Putamen (tissue), 1 donor: ENCODE measurements at regions not wholly inside any gene's neighbourhood (a gene's known extent, or its start where the extent isn't known, plus 50 kb on each side); places are given as distances from the start of the nearest gene placed in this dataset.
A peak's percentile ranks its signal among the peaks of the same experiment; 100 is the strongest.
"Not testable (repeated sequence)": the region's sequence is repeated elsewhere in the genome, so short reads cannot be mapped to it uniquely, and the experiment has no call there.

Experiments
- DNase-seq: peaks from one replicate; pipeline ENCODE4 v3.0.0-alpha.2; 2016; ENCODE audit warnings: low spot score

GRCh38 chr5:96483878-96484277 is 50.8 kb upstream of the PCSK1 start:
- no peak for DNase-seq

GRCh38 chr5:96487859-96488258 is 54.8 kb upstream of the PCSK1 start:
- DNase-seq, result peak; percentile 3

DNA sequence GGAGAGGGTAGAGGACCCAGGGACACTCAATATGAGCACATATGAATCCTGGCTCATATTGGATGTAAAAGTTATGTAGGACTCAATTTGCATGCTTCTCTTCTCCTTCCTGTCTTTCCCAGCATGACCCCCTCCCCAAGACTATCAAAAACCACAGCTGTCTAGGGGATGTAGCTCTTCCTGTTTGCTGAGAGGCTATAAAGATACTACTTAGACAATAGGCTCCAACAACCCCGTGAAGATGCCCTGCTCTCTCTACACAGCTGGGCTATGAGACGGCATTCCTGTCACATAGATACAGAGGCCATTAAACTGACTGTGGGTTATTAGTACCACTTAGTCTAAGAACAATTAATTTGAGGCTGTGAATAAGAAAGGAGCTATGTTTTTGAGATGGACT is 56.5 kb upstream of the PCSK1 start:
- no peak for DNase-seq

DNA sequence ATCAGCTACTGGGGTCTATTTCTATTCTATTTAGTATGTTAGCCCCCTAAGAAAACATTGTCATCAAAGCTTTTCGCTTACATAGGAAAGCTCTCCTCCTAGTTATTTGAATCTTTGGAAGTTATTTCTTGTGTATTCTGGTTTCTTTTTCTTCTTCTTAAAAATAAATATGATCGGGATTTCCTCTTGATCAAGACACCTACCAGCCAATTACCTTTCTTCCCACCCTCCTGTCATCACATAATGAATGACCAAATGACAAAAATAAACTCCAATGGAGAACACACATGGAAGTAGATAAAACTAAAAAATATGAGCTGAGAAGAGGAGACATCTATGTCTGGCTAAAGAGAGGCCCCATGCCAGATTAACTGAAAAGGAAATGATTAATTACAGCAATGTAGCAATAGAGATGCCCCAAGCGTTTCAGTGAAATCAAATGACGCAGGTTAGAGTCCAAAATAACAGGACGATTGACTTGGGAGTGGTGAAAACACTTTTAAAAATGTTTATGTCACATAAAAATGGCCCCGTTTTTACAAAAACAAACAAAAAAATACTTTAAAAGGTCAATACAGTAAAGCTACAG is 59.5 kb upstream of the PCSK1 start:
- no peak for DNase-seq

- no peak for DNase-seq
These were observed 60.3 kb upstream of the PCSK1 start for GRCh38 chr5:96493219-96493790.

GRCh38 chr5:96495412-96495811 is 62.4 kb upstream of the PCSK1 start:
- not testable (repeated sequence) for DNase-seq

GRCh38 chr5:96497027-96497426 is 64.0 kb upstream of the PCSK1 start:
- DNase-seq, result not testable (repeated sequence)

DNA sequence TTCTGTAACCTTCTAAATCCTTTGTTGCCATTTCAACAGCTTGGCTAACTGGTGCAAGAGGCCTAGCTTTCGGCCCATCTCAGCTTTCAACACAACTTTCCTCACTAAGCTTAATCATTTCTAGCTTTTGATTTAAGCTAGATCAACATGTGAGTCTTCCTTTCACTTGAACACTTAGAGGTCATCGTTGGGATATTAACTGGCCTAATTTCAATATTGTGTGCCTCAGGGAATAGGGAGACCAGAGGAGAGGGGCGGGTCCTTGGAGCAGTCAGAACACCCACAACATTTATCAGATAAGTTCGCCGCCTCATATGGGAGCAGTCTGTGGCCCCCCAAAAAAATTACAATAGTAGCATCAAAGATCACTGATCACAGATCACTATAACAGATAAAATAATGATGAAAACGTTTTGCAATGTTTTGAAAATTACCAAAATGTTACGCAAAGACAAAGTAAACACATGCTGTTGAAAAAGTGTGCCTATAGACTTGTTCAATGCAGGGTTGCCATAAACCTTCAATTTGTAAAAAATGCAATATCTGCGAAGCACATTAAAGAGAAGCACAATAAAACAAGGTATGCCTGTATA is 66.8 kb upstream of the PCSK1 start:
- DNase-seq, result no peak

DNA sequence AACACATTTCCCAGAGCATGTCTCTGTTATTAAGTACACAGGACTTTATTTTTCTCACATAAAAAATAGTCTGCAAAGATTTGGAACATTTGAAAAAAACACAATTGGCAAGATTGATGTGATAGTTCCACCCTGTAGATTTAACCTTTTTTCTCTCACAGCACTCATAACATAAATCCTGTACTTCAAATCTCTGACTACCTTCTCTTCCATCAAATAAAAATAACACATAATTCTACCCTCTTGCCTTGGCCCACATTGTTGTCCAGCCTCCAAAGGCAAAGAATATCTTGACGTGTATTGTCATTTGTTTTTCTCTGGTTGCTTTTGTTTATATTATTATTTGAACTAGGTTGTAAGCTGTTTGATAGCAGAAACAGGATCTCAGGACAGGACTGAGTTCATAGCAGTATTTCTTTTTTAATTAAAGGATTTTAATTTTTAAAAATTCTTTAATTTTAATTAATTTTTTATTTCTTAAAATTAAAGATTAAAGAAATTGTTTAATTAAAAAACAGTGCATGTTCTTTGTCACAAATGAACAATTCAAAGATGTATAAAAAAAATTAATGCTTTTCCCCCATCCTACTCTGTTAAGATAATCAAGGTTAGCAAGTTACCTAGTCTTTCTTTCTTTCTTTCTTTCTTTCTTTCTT is 69.1 kb upstream of the PCSK1 start:
- DNase-seq, result no peak

DNA sequence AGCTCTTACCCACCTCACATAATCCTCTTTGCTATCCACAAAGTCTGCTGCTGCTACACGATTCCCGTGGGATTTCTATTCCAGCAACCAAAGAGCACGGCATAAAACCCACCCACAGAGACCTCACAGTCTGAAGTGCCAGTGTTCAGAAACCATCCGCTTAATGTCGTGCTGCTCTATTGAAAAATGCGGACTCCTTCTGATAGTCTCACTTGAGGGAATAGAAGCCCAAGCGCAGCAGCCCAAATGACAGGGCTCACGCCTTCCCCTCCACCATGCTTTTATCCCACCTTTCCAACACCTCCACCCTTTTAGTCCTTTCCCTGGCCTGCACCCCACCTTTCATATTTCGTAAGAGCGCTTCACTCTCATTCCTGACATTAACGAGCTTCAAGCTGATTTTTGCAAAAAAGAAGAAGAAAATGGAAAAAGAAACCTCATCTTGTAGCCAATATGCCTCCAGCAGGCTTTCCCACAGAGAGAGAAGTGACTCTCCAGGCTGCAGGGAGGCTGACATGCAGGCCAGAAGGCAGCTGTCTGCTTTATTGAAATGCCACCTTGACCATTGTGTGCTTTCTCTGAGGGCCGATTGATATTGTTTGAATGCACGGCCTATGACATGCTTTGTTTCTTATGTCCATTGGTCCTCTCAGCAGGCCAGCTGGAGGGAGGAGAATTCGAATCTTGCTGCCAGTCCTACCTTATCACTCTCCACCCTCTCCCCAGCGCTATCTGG is 70.6 kb upstream of the PCSK1 start:
- peak; percentile 28 for DNase-seq

GRCh38 chr5:96506376-96506775 is 73.3 kb upstream of the PCSK1 start:
- DNase-seq, result no peak

- no peak for DNase-seq
These were observed 73.9 kb upstream of the PCSK1 start for GRCh38 chr5:96506866-96507527.

DNA sequence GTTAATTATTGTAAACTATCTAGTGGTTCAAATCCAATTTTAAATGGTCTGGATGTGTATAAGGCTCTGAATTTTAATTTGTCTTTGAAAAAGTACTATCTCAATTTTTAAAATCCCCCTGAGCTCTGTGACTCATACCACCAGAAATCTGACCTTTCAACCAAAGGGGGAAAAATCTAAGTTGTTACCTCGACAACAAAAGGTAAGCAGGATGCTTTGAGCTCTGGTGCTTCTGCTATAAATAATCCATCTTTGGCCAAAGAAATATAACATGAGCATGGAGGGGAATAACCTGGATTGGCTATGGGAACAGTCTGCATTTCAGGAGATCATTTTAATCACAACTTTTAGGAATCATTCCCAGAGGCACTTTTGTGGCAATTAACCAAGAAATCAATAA is 76.3 kb upstream of the PCSK1 start:
- no peak for DNase-seq

- DNase-seq, result no peak
These were observed 76.8 kb upstream of the PCSK1 start for GRCh38 chr5:96509721-96510350.

DNA sequence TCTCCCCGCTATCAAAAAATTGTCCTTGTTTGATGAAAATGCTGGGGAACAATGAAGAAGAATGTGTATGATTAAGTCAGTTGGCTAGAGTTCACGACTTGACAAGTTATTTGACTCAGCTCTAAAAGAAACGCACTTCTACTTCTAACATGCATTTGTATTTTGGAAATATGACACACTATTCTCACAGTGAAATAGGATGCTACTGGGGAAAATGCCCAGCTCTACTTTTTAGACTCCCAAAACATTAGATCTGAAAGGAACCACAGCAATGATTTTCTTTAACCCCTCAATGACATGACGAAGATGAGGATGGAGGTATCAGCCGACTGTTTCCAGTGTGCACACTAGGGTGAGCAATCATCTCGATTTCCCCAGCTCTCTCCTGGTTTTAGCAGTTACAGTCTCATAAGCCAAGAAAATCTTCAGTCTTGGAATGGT is 83.6 kb upstream of the PCSK1 start:
- peak; percentile 16 for DNase-seq

DNA sequence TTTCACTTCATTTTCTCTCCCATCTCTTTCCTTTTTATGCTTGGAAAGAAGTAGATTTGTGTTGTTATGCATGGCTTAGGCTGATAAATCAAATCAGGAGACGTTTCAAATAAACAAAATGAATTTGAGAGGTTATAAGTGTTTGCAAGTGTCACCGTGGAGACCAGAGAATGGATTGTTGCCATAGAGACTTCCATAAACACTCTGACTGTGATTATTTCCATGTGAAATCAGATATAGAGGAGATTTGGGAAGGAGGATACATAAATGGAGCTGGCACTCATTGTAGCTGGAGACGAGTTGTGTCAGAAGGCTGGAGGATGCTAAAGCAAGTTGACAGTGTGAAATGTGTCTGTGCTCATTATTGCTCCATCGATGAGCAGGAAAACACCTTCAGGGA is 84.2 kb upstream of the PCSK1 start:
- no peak for DNase-seq

- DNase-seq, result no peak
These were observed 87.3 kb upstream of the PCSK1 start for GRCh38 chr5:96520345-96520744.

DNA sequence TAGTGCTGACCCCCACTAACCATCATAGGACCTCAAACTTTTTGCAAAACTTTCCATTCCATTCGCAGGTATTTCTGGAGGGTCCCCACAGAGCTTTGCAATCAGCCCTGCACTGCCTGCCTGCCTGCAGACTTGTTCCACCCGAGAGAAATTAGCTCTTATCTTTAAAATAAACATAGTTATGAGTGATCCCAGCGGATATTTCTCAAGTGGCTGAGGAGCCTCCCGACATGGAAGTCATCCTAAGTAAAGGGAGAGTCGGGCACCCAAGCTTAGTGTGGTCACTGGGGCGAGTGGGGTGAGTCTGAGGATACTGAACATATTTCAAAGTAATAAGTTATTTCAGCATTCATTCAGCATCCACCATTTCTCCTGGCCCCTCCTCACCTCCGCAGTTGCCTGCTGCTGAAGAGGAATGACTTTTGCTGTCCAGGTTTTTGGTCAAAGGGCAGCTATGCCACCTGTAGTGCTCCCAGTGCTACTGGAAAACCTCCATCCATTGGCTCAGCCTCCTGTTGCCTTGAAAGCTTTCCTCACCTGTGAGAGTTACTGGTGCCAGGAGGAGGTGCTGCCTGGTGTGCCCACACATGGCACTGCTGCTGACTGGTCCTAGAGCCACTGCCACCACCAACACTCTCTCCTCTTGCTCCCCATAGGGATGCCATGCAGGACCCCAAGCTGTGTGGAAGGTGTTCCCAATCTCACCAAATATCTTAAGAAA is 89.7 kb upstream of the PCSK1 start:
- no peak for DNase-seq

DNA sequence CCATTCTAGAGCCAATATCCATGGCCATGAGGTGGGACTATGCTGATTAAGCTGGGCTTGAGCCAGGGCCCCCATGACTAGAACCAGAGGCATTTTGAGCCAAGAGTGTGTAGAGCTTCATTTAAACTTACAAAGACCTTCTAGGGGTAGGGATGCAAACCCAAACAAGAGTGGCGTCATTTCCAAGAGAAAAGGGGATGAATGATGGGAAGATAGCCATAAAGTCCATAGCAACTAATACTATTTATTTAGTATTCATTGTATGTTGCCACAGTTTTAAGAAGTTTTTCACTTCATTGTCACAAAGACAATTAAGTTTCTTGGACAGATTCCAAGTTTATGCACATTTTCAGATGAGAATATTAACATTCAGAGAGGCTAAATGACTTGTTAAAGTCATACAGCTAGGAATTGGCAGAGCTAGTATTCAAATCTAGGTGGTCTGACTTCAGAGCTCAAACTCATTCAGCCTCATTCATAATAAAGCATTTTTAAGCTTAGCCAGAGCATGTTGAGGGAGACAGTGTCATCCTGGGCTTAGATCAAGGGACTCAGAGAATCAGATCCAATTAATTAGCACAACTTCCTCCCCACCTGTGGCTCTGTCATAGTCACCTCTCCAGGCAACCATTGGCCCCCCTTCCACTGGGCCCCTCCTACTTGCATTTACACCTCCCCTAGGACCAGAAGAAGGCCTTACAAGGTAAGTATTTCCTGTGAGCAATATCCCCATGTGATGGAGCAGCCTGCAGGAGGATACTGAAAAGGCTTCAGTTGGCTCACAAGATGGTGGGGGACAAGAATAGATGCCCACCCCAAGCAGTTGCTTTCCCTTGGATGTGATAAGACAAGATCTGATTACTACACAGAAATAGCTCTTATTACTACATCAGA is 95.0 kb upstream of the PCSK1 start:
- no peak for DNase-seq
